GM12892 (cell line): ENCODE measurements at regions not wholly inside any gene's neighbourhood (a gene's known extent, or its start where the extent isn't known, plus 50 kb on each side); places are given as distances from the start of the nearest gene placed in this dataset.

ENCODE experiments used
- POLR2A ChIP-seq: IDR thresholded peaks from 2 replicates; pipeline ENCODE4 v1.6.1; 2011; ENCODE audit warnings: low read depth, low read length, control low read depth
- TAF1 ChIP-seq: IDR thresholded peaks from 2 replicates; pipeline ENCODE4 v1.6.1; 2011; ENCODE audit warnings: low read depth, mild to moderate bottlenecking, control low read depth, low read length, borderline replicate concordance

- TF ChIP-seq TAF1 (no peak), POLR2A (no peak)
Measured at GRCh38 chr7:19561121-19561805, 147.6 kb downstream of the POLR1F start.
